ENCODE measurements at regions not wholly inside any gene's neighbourhood (a gene's known extent, or its start where the extent isn't known, plus 50 kb on each side); places are given as distances from the start of the nearest gene placed in this dataset.

GRCh38 chr15:57827971-57828370 is 121.5 kb downstream of the POLR2M start:
- H3K4me3 ChIP-seq, result no peak overlapping the region
- H3K36me3 ChIP-seq, result no peaks in the 10 kb centered on the region
- H3K27ac ChIP-seq, result no peak overlapping the region
- TF ChIP-seq, protein P1, sequence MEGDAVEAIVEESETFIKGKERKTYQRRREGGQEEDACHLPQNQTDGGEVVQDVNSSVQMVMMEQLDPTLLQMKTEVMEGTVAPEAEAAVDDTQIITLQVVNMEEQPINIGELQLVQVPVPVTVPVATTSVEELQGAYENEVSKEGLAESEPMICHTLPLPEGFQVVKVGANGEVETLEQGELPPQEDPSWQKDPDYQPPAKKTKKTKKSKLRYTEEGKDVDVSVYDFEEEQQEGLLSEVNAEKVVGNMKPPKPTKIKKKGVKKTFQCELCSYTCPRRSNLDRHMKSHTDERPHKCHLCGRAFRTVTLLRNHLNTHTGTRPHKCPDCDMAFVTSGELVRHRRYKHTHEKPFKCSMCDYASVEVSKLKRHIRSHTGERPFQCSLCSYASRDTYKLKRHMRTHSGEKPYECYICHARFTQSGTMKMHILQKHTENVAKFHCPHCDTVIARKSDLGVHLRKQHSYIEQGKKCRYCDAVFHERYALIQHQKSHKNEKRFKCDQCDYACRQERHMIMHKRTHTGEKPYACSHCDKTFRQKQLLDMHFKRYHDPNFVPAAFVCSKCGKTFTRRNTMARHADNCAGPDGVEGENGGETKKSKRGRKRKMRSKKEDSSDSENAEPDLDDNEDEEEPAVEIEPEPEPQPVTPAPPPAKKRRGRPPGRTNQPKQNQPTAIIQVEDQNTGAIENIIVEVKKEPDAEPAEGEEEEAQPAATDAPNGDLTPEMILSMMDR (IDR thresholded peaks at IDR 0.05), result no peak
- no peaks in the 10 kb centered on the region for H3K27me3 ChIP-seq
- ATAC-seq, result no peak
- intact Hi-C loops (cut with DNase I), result no loop called here
- DNase-seq, result peak in 2 of 4 donors; percentile 49 to 61
- no peaks in the 10 kb centered on the region for H3K4me1 ChIP-seq
- no peaks in the 10 kb centered on the region for H3K9me3 ChIP-seq

DNA sequence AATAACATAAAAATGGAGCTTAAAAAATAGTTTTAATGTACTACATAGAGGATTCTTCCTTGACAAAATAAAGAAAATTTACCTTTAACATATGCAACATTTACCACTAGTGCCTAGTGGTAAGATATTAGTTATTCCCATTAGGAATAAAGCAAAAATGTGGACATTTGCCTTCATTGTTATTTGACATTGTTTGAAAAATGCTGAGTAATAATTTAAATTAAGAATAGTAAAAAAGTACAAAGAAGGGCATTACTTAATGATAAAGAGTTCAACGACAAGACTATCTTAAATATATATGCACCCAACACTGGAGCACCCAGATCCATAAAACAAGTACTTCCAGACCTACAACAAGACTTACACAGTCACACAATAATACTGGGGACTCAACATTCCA is 125.7 kb downstream of the POLR2M start:
- no peak overlapping the region for H3K4me3 ChIP-seq
- TF ChIP-seq, protein P1 (IDR thresholded peaks at IDR 0.05), result no peak
- H3K9me3 ChIP-seq, result peaks cover 0 to 6% of the 10 kb centered on the region in 2 donors
- no peaks in the 10 kb centered on the region for H3K4me1 ChIP-seq
- no peaks in the 10 kb centered on the region for H3K36me3 ChIP-seq
- no peaks in the 10 kb centered on the region for H3K27me3 ChIP-seq
- ATAC-seq (no peak), DNase-seq (no peak)
- intact Hi-C loops (cut with DNase I), result no loop called here
- H3K27ac ChIP-seq, result no peak overlapping the region

DNA sequence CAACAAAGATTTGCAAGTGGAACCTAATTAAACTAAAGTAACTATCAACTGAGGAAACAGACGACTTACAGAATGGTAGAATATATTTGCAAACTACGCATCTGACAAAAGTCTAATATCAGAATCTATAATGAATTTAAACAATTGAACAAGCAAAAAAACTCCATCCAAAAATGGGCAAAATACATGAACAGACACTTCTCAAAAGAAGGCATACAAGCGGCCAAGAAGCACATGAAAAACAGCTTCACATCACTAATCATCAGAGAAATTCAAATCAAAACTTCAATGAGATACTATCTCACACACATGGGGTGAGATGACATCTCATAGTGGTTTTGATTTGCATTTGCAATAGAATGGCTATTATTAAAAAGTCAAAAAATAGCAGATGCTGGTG is 128.6 kb downstream of the POLR2M start:
- DNase-seq, result no peak
- no peak overlapping the region for H3K4me3 ChIP-seq
- intact Hi-C loops (cut with DNase I), result no loop called here
- no peaks in the 10 kb centered on the region for H3K27me3 ChIP-seq
- TF ChIP-seq, protein P1 (IDR thresholded peaks at IDR 0.05), result no peak
- no peaks in the 10 kb centered on the region for H3K36me3 ChIP-seq
- no peaks in the 10 kb centered on the region for H3K4me1 ChIP-seq
- no peak for ATAC-seq
- no peak overlapping the region for H3K27ac ChIP-seq
- H3K9me3 ChIP-seq, result peaks cover 0 to 6% of the 10 kb centered on the region in 2 donors

- DNase-seq, result no peak
- H3K27ac ChIP-seq, result no peak overlapping the region
- H3K4me3 ChIP-seq, result no peak overlapping the region
- intact Hi-C loops (cut with DNase I), result no loop called here
- H3K36me3 ChIP-seq, result no peaks in the 10 kb centered on the region
- H3K4me1 ChIP-seq, result no peaks in the 10 kb centered on the region
- TF ChIP-seq, protein P1 (IDR thresholded peaks at IDR 0.05), result no peak
- H3K27me3 ChIP-seq, result peaks cover 0 to 4% of the 10 kb centered on the region in 2 donors
- ATAC-seq, result no peak
- no peaks in the 10 kb centered on the region for H3K9me3 ChIP-seq
Observed at GRCh38 chr15:57849317-57849716, 142.8 kb downstream of the POLR2M start.

GRCh38 chr15:57854531-57854930 is 148.0 kb downstream of the POLR2M start:
- Histone ChIP-seq H3K36me3 (no peaks in the 10 kb centered on the region), H3K4me1 (no peaks in the 10 kb centered on the region), H3K4me3 (no peak overlapping the region), H3K9me3 (no peaks in the 10 kb centered on the region), H3K27ac (no peak overlapping the region), H3K27me3 (peaks cover 0 to 4% of the 10 kb centered on the region in 2 donors)
- ATAC-seq (no peak), DNase-seq (peak in 2 of 4 donors; percentile 9 to 30)
- intact Hi-C loops (cut with DNase I), result no loop called here
- TF ChIP-seq, protein P1 (IDR thresholded peaks at IDR 0.05), result no peak

Data from left lung (tissue), 4 donors.